Astrocyte of the cerebellum (primary cell): ENCODE measurements at regions not wholly inside any gene's neighbourhood (a gene's known extent, or its start where the extent isn't known, plus 50 kb on each side); places are given as distances from the start of the nearest gene placed in this dataset.

Source experiments
- DNase-seq: peaks from one replicate; pipeline ENCODE4 v3.0.0-alpha.2; 2011; ENCODE audit warnings: low read depth
- H3K4me3 ChIP-seq: 2 replicates; pipeline ENCODE4 v1.5.1; 2011; ENCODE audit warnings: mild to moderate bottlenecking, low read depth, low read length, moderate library complexity
- CTCF ChIP-seq: IDR thresholded peaks from 2 replicates; pipeline ENCODE4 v1.5.1; 2012; ENCODE audit warnings: low read length, low read depth, moderate library complexity, mild to moderate bottlenecking; ENCODE audit errors: missing control alignments
- in situ Hi-C: cut with HindIII; loops from 2 replicates; pipeline ENCODE4 v1.10.0; 2017; ENCODE audit warnings: low sequenced_read_pairs

DNA sequence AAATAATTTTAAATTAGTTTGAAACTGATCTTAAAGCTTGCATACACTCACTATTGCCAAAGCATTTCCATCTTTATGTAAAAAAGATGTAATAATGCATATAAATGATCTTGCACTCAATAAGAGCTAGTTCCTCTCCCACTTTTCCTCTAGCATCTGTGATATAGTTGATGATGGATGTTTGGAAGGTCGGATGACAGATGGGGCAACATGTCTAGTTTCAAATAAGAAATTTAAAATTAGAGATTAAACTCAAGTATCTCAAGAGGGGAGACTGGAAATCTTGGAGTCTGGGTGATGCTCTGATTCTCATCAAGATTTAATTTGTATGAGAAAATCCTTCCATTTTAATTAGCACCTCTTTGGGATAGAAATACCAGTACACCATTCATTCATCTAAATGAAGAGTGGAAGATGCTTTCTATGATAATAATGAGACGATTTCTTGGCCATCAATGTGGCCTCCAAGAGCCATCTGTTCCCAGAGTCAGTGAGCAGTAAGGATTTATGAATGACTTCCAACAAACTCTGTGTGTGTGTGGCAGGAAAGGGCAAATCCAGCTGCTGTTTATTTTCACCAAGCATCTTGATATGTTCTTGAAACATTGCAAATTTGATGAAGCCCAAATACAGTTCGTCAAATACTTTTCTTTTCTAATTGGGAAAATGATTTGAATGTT lies 616.3 kb upstream of the CDH8 start:
- DNase-seq: no peak
- in situ Hi-C loops: no loop called here
- no peak overlapping the region for H3K4me3 ChIP-seq
- TF ChIP-seq CTCF: no peak

DNA sequence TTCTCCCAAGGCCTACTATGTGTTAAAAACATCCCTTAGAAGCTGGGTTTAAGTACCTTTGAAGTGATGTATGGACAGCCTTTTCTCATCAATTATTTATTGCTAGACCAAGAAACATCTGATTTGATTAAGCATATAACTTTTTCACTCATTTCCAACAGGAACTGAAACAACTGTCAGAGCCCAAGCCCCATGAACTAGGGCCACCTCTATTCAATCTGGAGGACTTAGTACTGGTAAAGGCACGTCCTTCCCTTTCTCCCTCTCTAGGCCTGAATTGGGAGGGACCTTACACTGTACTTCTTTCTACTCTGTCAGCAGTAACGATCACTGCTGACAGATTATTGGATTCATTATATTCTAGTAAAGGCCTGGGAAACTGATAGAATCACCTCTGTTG lies 612.0 kb upstream of the CDH8 start:
- in situ Hi-C loops: no loop called here
- H3K4me3 ChIP-seq: no peak overlapping the region
- TF ChIP-seq CTCF: no peak
- no peak for DNase-seq

DNA sequence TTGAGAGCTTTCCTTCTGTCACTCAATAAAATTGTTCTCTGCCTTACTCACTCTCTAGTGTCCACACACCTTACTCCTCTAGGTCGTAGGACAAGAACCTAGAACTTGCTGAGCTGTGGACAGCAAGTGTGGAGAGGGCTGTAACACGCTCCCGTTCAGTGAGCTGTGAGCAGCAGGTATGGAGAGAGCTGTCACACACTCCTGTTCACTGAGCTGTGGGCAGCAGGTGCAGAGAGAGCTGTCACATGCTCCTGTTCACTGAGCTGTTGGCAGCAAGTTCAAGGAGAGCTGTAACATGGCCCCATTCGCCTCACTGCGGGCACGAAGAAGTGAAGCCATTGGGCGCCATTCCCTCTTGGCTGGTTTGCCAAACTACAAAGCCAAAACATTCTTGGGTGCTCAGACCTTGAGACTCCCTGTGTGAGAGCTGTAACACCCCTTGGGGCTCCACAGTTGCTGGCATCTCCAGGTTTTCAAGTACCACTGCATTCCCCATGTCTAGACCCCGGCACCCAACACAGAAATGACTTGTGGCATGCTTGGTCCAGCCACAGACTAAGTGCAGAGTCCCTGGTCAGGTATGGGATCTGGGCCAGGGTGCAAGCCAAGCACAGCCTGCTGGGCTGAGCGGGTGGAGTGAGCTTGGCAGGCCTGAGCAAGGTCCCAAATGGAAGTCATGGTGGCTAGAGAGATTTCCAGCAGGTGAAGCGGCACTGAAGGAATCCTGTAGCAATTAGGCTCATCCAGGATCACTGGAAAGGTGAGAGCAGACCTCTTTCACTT lies 608.0 kb upstream of the CDH8 start:
- H3K4me3 ChIP-seq: no peak overlapping the region
- DNase-seq: no peak
- no peak for TF ChIP-seq CTCF
- in situ Hi-C loops: no loop called here

- in situ Hi-C loops: no loop called here
- TF ChIP-seq CTCF: no peak
- DNase-seq: no peak
- H3K4me3 ChIP-seq: no peak overlapping the region
Observed at GRCh38 chr16:62642677-62643076, 606.4 kb upstream of the CDH8 start.

GRCh38 chr16:62639890-62640289 lies 603.7 kb upstream of the CDH8 start:
- no peak for DNase-seq
- TF ChIP-seq CTCF: no peak
- H3K4me3 ChIP-seq: no peak overlapping the region
- in situ Hi-C loops: no loop called here

DNA sequence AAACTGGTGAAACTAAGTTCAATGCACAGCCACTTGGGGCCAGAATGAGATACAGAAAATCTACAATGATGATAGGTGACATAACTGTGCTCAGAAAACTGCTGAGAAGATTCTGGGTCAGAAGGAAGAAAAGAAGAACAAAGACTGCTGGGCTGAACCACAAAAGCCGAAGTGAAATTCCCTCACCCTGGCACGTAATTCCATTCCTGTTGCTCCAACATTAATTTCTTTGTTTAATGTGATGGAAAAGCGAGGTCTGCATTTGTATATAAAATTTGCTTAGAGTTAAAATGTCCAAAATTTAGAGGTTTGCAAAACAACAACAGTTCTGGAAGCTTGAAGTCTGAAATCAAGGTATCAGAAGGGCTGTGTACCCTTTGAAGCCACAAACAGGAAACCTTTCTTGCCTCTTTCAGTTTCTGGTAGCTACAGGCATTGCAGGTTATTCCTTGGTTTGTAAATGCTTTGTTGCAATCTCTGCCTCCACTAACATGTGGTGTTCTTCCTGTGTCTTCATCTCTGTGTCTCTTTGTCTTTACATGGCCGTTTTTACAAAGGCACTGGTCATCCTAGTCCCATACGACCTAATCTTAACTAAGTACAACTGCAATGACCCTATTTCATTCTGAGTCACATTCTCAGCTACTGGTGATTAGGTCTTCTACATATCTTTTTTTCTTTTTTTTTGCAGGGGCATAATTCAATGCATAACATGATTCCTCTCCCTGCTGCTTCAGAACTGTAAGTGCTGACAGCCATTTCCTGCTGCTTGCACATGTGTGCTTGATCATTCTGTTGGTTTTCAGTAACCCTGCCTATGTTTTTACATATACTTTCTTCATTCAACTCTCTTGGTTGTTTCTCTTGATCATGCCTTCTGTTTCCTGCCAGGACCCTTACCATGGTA lies 603.0 kb upstream of the CDH8 start:
- TF ChIP-seq CTCF: no peak
- H3K4me3 ChIP-seq: no peak overlapping the region
- in situ Hi-C loops: no loop called here
- no peak for DNase-seq
